Activated B cell treated with CpG ODN at 0.5 μM for 24 hours (primary cell): ENCODE measurements at regions not wholly inside any gene's neighbourhood (a gene's known extent, or its start where the extent isn't known, plus 50 kb on each side); places are given as distances from the start of the nearest gene placed in this dataset.

Source experiments
- ATAC-seq: fragments of 200-7000 bp; cut with Tn5 transposase; one replicate; pipeline ENCODE4 v1.10.0; 2021; ENCODE audit warnings: low read depth, mild to moderate bottlenecking, moderate library complexity
- CTCF ChIA-PET: fragments of 350-600 bp; sonication (Branson Sonifier 250); formaldehyde crosslinking; loops from one replicate; lab custom pipeline; 2021; ENCODE audit warnings: antibody characterized with exemption; lab: Charles Lee
- POLR2A ChIA-PET: fragments of 350-600 bp; sonication (Branson Sonifier 250); formaldehyde crosslinking; loops from one replicate; lab custom pipeline; 2021; ENCODE audit warnings: antibody characterized with exemption; lab: Charles Lee
- DNase-seq: peaks from one replicate; pipeline ENCODE4 v3.0.0; 2022
- H3K27ac Mint-ChIP-seq: one replicate; pipeline ENCODE4 v1.8.0; 2020; ENCODE audit warnings: mixed read lengths
- H3K27me3 Mint-ChIP-seq: one replicate; pipeline ENCODE4 v1.8.0; 2021; ENCODE audit warnings: mixed read lengths
- H3K36me3 Mint-ChIP-seq: one replicate; pipeline ENCODE4 v1.8.0; 2021; ENCODE audit warnings: low read depth, mixed read lengths
- H3K4me1 Mint-ChIP-seq: one replicate; pipeline ENCODE4 v1.8.0; 2021; ENCODE audit warnings: mixed read lengths
- H3K4me3 Mint-ChIP-seq: one replicate; pipeline ENCODE4 v1.8.0; 2020; ENCODE audit warnings: mild to moderate bottlenecking, mixed read lengths
- H3K9me3 Mint-ChIP-seq: one replicate; pipeline ENCODE4 v1.8.0; 2020; ENCODE audit warnings: mixed read lengths
- intact Hi-C: fragments of 100-400 bp; cut with micrococcal nuclease; formaldehyde crosslinking; loops from one replicate; pipeline ENCODE4 v1.15.1; 2024
- TF ChIP-seq, protein P1 (sequence below): fragments of 200-600 bp; IDR thresholded peaks from one replicate; pipeline ENCODE4 v1.8.0; 2022; ENCODE audit warnings: antibody characterized with exemption, mild to moderate bottlenecking

- Mint-ChIP-seq H3K27me3 (no peaks in the 10 kb centered on the region), H3K9me3 (peaks cover 3% of the 10 kb centered on the region), H3K27ac (no peak overlapping the region), H3K36me3 (no peaks in the 10 kb centered on the region), H3K4me1 (no peaks in the 10 kb centered on the region), H3K4me3 (no peak overlapping the region)
- ChIA-PET POLR2A (no interaction called here), CTCF (no interaction called here)
- intact Hi-C loops = no loop called here
- TF ChIP-seq, protein P1, sequence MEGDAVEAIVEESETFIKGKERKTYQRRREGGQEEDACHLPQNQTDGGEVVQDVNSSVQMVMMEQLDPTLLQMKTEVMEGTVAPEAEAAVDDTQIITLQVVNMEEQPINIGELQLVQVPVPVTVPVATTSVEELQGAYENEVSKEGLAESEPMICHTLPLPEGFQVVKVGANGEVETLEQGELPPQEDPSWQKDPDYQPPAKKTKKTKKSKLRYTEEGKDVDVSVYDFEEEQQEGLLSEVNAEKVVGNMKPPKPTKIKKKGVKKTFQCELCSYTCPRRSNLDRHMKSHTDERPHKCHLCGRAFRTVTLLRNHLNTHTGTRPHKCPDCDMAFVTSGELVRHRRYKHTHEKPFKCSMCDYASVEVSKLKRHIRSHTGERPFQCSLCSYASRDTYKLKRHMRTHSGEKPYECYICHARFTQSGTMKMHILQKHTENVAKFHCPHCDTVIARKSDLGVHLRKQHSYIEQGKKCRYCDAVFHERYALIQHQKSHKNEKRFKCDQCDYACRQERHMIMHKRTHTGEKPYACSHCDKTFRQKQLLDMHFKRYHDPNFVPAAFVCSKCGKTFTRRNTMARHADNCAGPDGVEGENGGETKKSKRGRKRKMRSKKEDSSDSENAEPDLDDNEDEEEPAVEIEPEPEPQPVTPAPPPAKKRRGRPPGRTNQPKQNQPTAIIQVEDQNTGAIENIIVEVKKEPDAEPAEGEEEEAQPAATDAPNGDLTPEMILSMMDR = no peak
- ATAC-seq (no peak), DNase-seq (no peak)
Observed at GRCh38 chr20:7772371-7772770, 167.9 kb downstream of the HAO1 start.

- POLR2A ChIA-PET = no interaction called here
- TF ChIP-seq, protein P1 = no peak
- intact Hi-C loops = no loop called here
- H3K36me3 Mint-ChIP-seq = no peaks in the 10 kb centered on the region
- H3K4me3 Mint-ChIP-seq = no peak overlapping the region
- no peak for ATAC-seq
- H3K27me3 Mint-ChIP-seq = no peaks in the 10 kb centered on the region
- no peak overlapping the region for H3K27ac Mint-ChIP-seq
- H3K9me3 Mint-ChIP-seq = peaks cover 3% of the 10 kb centered on the region
- H3K4me1 Mint-ChIP-seq = no peaks in the 10 kb centered on the region
- no peak for DNase-seq
- CTCF ChIA-PET = no interaction called here
Observed at GRCh38 chr20:7773511-7773910, 166.7 kb downstream of the HAO1 start.

DNA sequence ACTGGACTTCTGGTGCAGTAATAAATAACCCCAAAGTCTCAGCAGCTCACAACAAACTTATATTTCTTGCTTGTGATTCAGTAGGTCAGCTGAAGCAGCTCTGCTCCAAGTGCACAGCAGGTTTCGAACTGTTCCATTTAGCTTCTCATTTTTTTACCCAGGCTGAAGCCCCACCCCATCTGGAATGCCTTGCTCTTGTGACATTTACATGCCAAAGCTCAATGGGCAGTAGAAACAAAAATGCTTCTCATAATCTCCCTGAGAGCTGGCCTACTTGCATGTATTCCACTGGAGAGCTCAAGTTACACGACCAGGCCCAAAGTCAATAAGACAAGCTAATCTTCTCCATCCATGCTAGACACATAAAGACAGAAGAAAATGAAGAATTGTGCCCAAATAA, 165.2 kb downstream of the HAO1 start:
- Mint-ChIP-seq H3K27ac (no peak overlapping the region), H3K9me3 (peaks cover 5% of the 10 kb centered on the region), H3K36me3 (no peaks in the 10 kb centered on the region), H3K27me3 (no peaks in the 10 kb centered on the region), H3K4me3 (no peak overlapping the region), H3K4me1 (no peaks in the 10 kb centered on the region)
- intact Hi-C loops = no loop called here
- ChIA-PET CTCF (no interaction called here), POLR2A (no interaction called here)
- no peak for ATAC-seq
- TF ChIP-seq, protein P1 = no peak
- DNase-seq = no peak

- ChIA-PET CTCF (no interaction called here), POLR2A (no interaction called here)
- Mint-ChIP-seq H3K36me3 (no peaks in the 10 kb centered on the region), H3K4me3 (no peak overlapping the region), H3K27me3 (no peaks in the 10 kb centered on the region), H3K27ac (no peak overlapping the region), H3K4me1 (no peaks in the 10 kb centered on the region), H3K9me3 (peaks cover 5% of the 10 kb centered on the region)
- DNase-seq (no peak), ATAC-seq (no peak)
- TF ChIP-seq, protein P1 = no peak
- intact Hi-C loops = no loop called here
Observed at GRCh38 chr20:7776148-7776547, 164.1 kb downstream of the HAO1 start.

DNA sequence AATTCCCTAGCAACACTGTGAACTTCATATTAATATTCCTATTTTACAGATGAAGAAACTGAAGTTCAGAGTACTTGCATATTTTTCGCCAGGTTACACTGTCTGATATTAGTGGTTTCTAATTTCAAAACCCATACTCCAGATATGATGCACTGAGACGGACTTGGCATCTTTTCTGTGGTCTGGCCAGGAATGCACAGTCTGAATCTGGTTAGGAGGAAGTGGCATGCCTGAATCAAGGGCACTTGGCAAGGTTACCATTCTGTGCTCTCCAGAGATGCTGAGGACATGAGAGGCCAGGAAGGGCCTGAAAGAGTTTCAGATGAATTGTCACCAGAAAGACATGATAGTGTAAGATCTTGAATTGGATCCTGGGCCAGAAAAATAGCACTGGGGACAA, 150.1 kb downstream of the HAO1 start:
- CTCF ChIA-PET = no interaction called here
- H3K27ac Mint-ChIP-seq = no peak overlapping the region
- no peaks in the 10 kb centered on the region for H3K4me1 Mint-ChIP-seq
- H3K27me3 Mint-ChIP-seq = no peaks in the 10 kb centered on the region
- H3K36me3 Mint-ChIP-seq = no peaks in the 10 kb centered on the region
- H3K9me3 Mint-ChIP-seq = no peaks in the 10 kb centered on the region
- ATAC-seq (no peak), DNase-seq (no peak)
- intact Hi-C loops = no loop called here
- POLR2A ChIA-PET = no interaction called here
- no peak overlapping the region for H3K4me3 Mint-ChIP-seq
- TF ChIP-seq, protein P1 = no peak
